HCT116 (cell line): ENCODE measurements at regions not wholly inside any gene's neighbourhood (a gene's known extent, or its start where the extent isn't known, plus 50 kb on each side); places are given as distances from the start of the nearest gene placed in this dataset.

ENCODE experiments used
- CEBPB ChIP-seq: IDR thresholded peaks from 2 replicates; pipeline ENCODE4 v1.6.1; 2012; ENCODE audit warnings: low read depth
- CTCF ChIP-seq, 3 experiments: fragments of 200-600 bp in 1 of 3; sonication (generic) in 1 of 3; IDR thresholded peaks in 2 of 3; conservative IDR thresholded peaks in 1 of 3; 2 replicates each; pipeline ENCODE4 v1.5.1; 2012 to 2017; ENCODE audit warnings: low read depth in 2 of 3, low read length in 2 of 3, antibody characterized with exemption in 1 of 3, borderline replicate concordance in 1 of 3, control low read depth in 1 of 3, mild to moderate bottlenecking in 1 of 3, mixed read lengths in 1 of 3, mixed run types in 1 of 3, moderate library complexity in 1 of 3; ENCODE audit not compliant: insufficient read depth in 1 of 3
- EGR1 ChIP-seq: IDR thresholded peaks from 2 replicates; pipeline ENCODE4 v1.6.1; 2012; ENCODE audit warnings: low read depth
- EZH2 ChIP-seq: fragments of 200-600 bp; sonication (generic); IDR thresholded peaks from 2 replicates; pipeline ENCODE4 v1.6.1; 2017; ENCODE audit warnings: antibody characterized with exemption, mixed run types
- EZH2phosphoT487 ChIP-seq: fragments of 200-600 bp; IDR thresholded peaks from 2 replicates; pipeline ENCODE4 v1.6.1; 2018; ENCODE audit warnings: antibody characterized with exemption, borderline replicate concordance
- YY1 ChIP-seq: IDR thresholded peaks from 2 replicates; pipeline ENCODE4 v1.6.1; 2011; ENCODE audit warnings: low read length, low read depth, moderate library complexity, mild to moderate bottlenecking; ENCODE audit not compliant: insufficient replicate concordance; ENCODE audit errors: extremely low read depth

GRCh38 chr6:144953552-144954240 is 668.6 kb downstream of the UTRN start:
- TF ChIP-seq CEBPB = no peak
- TF ChIP-seq CTCF (IDR thresholded peaks at IDR 0.05 in 2 of 3, conservative IDR thresholded peaks at IDR 0.05 in 1 of 3; ENCODE audit: borderline replicate concordance in 1 of 3, insufficient read depth in 1 of 3, low read depth in 2 of 3, low read length in 2 of 3) = no peak
- TF ChIP-seq EGR1 = no peak
- no peak for TF ChIP-seq YY1
- TF ChIP-seq EZH2 = no peak
- no peak for TF ChIP-seq EZH2phosphoT487
